Astrocyte of the cerebellum (primary cell): ENCODE measurements at regions not wholly inside any gene's neighbourhood (a gene's known extent, or its start where the extent isn't known, plus 50 kb on each side); places are given as distances from the start of the nearest gene placed in this dataset.

Experiments used
- DNase-seq: peaks from one replicate; pipeline ENCODE4 v3.0.0-alpha.2; 2011; ENCODE audit warnings: low read depth
- H3K4me3 ChIP-seq: 2 replicates; pipeline ENCODE4 v1.5.1; 2011; ENCODE audit warnings: mild to moderate bottlenecking, low read depth, low read length, moderate library complexity
- CTCF ChIP-seq: IDR thresholded peaks from 2 replicates; pipeline ENCODE4 v1.5.1; 2012; ENCODE audit warnings: low read length, low read depth, moderate library complexity, mild to moderate bottlenecking; ENCODE audit errors: missing control alignments
- in situ Hi-C: cut with HindIII; loops from 2 replicates; pipeline ENCODE4 v1.10.0; 2017; ENCODE audit warnings: low sequenced_read_pairs

DNA sequence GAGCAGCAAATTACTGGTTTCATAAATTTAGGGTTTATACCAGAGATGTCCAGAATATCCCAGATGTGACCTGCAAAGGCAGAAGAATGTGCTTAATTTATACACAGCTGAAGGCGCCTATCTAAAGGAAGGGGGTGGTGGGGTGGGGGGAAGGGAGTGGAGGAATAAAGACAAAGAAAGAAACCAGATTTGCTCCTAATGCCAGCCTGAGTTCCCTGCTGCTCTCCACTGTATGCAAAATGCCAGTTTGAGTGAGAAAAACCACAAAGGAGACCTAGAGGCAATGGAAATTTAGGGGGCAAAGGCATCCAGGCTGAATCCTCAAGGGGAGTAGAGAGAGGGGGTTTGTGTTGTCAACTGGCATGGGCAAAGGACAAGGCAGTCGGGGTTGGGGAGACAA, 161.5 kb upstream of the TOX3 start:
- in situ Hi-C loops: no loop called here
- no peak for TF ChIP-seq CTCF
- H3K4me3 ChIP-seq: no peak overlapping the region
- no peak for DNase-seq

DNA sequence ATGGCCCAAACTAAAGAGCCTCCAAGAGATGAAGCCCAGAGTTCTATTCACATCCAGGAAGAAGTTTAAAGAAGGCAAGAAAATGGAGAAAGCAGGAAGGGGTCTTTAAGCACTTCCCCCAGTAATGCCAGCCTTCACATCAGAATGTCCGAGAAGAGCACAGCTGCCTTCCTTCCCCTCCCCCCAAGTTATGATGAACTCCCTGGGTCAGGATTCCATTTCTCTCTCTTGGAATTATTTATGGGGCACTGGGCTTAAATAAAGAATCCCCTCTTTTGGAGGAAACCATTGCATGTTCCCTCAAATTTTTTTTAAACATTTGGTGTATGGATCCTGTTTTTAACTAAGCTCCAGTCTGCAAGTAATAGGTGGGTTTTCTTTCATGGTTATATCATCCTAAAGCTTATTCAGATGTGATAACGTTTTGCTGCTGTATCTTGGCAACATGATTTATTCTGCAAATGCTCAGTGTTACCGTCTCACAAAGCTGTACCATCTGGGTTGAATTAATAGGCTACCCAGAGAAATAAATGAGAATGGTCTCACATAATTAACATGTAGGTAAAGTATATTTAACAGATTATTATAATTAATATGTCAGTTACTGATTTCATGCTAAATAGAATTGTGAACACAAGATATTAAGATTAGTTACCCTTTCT, 160.9 kb upstream of the TOX3 start:
- no peak for DNase-seq
- no peak for TF ChIP-seq CTCF
- no peak overlapping the region for H3K4me3 ChIP-seq
- in situ Hi-C loops: no loop called here

DNA sequence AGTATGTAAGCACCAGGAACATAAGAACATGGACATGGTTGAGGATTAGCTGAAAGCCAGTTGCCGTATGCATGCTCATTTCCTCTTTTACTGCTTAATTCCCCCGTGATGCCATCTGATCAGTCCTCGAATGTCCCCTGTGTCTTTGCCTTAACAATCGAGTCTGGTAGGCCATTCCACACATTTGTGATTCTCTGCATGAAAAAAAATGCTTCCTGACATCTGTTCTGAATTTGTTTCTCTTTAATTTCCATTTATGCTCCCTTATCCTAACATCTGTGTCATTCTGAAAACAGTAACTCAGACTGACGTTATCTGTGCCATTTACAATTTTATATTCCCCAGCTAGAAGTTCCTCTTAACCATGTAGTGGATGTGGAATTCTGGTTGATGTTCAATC, 158.2 kb upstream of the TOX3 start:
- no peak for DNase-seq
- no peak for TF ChIP-seq CTCF
- H3K4me3 ChIP-seq: no peak overlapping the region
- in situ Hi-C loops: no loop called here

- TF ChIP-seq CTCF: no peak
- no peak for DNase-seq
- in situ Hi-C loops: no loop called here
- no peak overlapping the region for H3K4me3 ChIP-seq
Measured at GRCh38 chr16:52697971-52698370, 151.0 kb upstream of the TOX3 start.

GRCh38 chr16:52696126-52696525, 149.2 kb upstream of the TOX3 start:
- TF ChIP-seq CTCF: no peak
- no peak for DNase-seq
- in situ Hi-C loops: no loop called here
- no peak overlapping the region for H3K4me3 ChIP-seq

DNA sequence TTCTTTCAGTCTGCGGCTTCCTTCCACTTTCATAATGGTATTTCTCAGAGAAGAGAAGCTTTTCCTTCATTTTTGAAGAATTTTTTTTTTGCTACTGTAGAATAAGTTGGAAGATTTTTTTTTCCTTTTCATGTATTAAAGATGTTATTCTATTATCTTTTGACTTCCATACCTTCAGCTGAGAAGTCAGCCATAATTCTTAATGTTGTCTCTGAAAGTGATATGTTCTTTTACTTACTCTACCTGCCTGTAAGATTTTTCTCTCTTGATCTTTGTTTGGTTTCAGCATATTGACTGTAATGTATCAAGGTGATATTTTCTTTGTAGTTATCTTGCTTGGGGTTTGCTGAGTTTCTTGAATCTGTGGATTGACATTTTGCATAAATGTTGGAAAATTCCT, 143.5 kb upstream of the TOX3 start:
- TF ChIP-seq CTCF: no peak
- H3K4me3 ChIP-seq: no peak overlapping the region
- DNase-seq: no peak
- in situ Hi-C loops: no loop called here
